ENCODE measurements at regions not wholly inside any gene's neighbourhood (a gene's known extent, or its start where the extent isn't known, plus 50 kb on each side); places are given as distances from the start of the nearest gene placed in this dataset.

GRCh38 chr20:17083738-17084137, 143.1 kb upstream of the PCSK2 start:
- WGBS: 69% methylated on average over 1 of the region's 1 CpG
- H3K4me1 ChIP-seq (ENCODE audit: insufficient read depth): no peaks in the 10 kb centered on the region
- DNase-seq (ENCODE audit: extremely low spot score): no peak
- H3K36me3 ChIP-seq (ENCODE audit: insufficient read depth): no peaks in the 10 kb centered on the region
- H3K4me3 ChIP-seq (ENCODE audit: low read depth, low read length): no peak overlapping the region
- H3K27ac ChIP-seq (ENCODE audit: low read depth): no peak overlapping the region

GRCh38 chr20:17084909-17085308, 141.9 kb upstream of the PCSK2 start:
- no peak for DNase-seq (ENCODE audit: extremely low spot score)
- H3K4me3 ChIP-seq (ENCODE audit: low read depth, low read length): no peak overlapping the region
- WGBS: 68% methylated on average over 3 of the region's 3 CpGs
- H3K36me3 ChIP-seq (ENCODE audit: insufficient read depth): no peaks in the 10 kb centered on the region
- no peaks in the 10 kb centered on the region for H3K4me1 ChIP-seq (ENCODE audit: insufficient read depth)
- H3K27ac ChIP-seq (ENCODE audit: low read depth): no peak overlapping the region

GRCh38 chr20:17093782-17094181, 133.1 kb upstream of the PCSK2 start:
- 71% methylated on average over 4 of the region's 4 CpGs for WGBS
- DNase-seq (ENCODE audit: extremely low spot score): no peak

GRCh38 chr20:17097603-17098002, 129.2 kb upstream of the PCSK2 start:
- Histone ChIP-seq H3K27ac (ENCODE audit: low read depth) (no peak overlapping the region), H3K4me3 (ENCODE audit: low read depth, low read length) (no peak overlapping the region), H3K36me3 (ENCODE audit: insufficient read depth) (no peaks in the 10 kb centered on the region), H3K4me1 (ENCODE audit: insufficient read depth) (no peaks in the 10 kb centered on the region)
- DNase-seq (ENCODE audit: extremely low spot score): no peak
- WGBS: 59% methylated on average over 4 of the region's 4 CpGs

More at GRCh38 chr20:17093782-17094181, 133.1 kb upstream of the PCSK2 start:
- no peaks in the 10 kb centered on the region for H3K4me1 ChIP-seq (ENCODE audit: insufficient read depth)
- H3K36me3 ChIP-seq (ENCODE audit: insufficient read depth): no peaks in the 10 kb centered on the region
- H3K27ac ChIP-seq (ENCODE audit: low read depth): no peak overlapping the region
- no peak overlapping the region for H3K4me3 ChIP-seq (ENCODE audit: low read depth, low read length)

- H3K4me1 ChIP-seq (ENCODE audit: insufficient read depth): no peaks in the 10 kb centered on the region
- no peak for DNase-seq (ENCODE audit: extremely low spot score)
- no peak overlapping the region for H3K27ac ChIP-seq (ENCODE audit: low read depth)
- no peak overlapping the region for H3K4me3 ChIP-seq (ENCODE audit: low read depth, low read length)
- WGBS: 70% methylated on average over 1 of the region's 1 CpG
- no peaks in the 10 kb centered on the region for H3K36me3 ChIP-seq (ENCODE audit: insufficient read depth)
These were observed 126.3 kb upstream of the PCSK2 start for GRCh38 chr20:17100506-17100905.

- DNase-seq (ENCODE audit: extremely low spot score): no peak
- no peaks in the 10 kb centered on the region for H3K4me1 ChIP-seq (ENCODE audit: insufficient read depth)
- 77% methylated on average over 6 of the region's 6 CpGs for WGBS
These were observed 119.7 kb upstream of the PCSK2 start for GRCh38 chr20:17107127-17107526.

GRCh38 chr20:17108896-17109295, 117.9 kb upstream of the PCSK2 start:
- H3K27ac ChIP-seq (ENCODE audit: low read depth): no peak overlapping the region
- H3K36me3 ChIP-seq (ENCODE audit: insufficient read depth): no peaks in the 10 kb centered on the region
- H3K4me1 ChIP-seq (ENCODE audit: insufficient read depth): no peaks in the 10 kb centered on the region
- WGBS: 52% methylated on average over 2 of the region's 2 CpGs
- no peak for DNase-seq (ENCODE audit: extremely low spot score)
- no peak overlapping the region for H3K4me3 ChIP-seq (ENCODE audit: low read depth, low read length)

More at GRCh38 chr20:17107127-17107526, 119.7 kb upstream of the PCSK2 start:
- no peak overlapping the region for H3K4me3 ChIP-seq (ENCODE audit: low read depth, low read length)
- no peaks in the 10 kb centered on the region for H3K36me3 ChIP-seq (ENCODE audit: insufficient read depth)
- no peak overlapping the region for H3K27ac ChIP-seq (ENCODE audit: low read depth)

GRCh38 chr20:17109307-17109706, 117.5 kb upstream of the PCSK2 start:
- Histone ChIP-seq H3K36me3 (ENCODE audit: insufficient read depth) (no peaks in the 10 kb centered on the region), H3K4me1 (ENCODE audit: insufficient read depth) (no peaks in the 10 kb centered on the region), H3K4me3 (ENCODE audit: low read depth, low read length) (no peak overlapping the region), H3K27ac (ENCODE audit: low read depth) (no peak overlapping the region)
- 57% methylated on average over 2 of the region's 2 CpGs for WGBS
- DNase-seq (ENCODE audit: extremely low spot score): no peak

- Histone ChIP-seq H3K27ac (ENCODE audit: low read depth) (no peak overlapping the region), H3K4me1 (ENCODE audit: insufficient read depth) (no peaks in the 10 kb centered on the region), H3K36me3 (ENCODE audit: insufficient read depth) (no peaks in the 10 kb centered on the region), H3K4me3 (ENCODE audit: low read depth, low read length) (no peak overlapping the region)
- WGBS: 85% methylated on average over 1 of the region's 1 CpG
- DNase-seq (ENCODE audit: extremely low spot score): no peak
These were observed 98.6 kb upstream of the PCSK2 start for GRCh38 chr20:17128206-17128605.

GRCh38 chr20:17129089-17129488, 97.8 kb upstream of the PCSK2 start:
- Histone ChIP-seq H3K27ac (ENCODE audit: low read depth) (no peak overlapping the region), H3K4me1 (ENCODE audit: insufficient read depth) (no peaks in the 10 kb centered on the region), H3K36me3 (ENCODE audit: insufficient read depth) (no peaks in the 10 kb centered on the region), H3K4me3 (ENCODE audit: low read depth, low read length) (no peak overlapping the region)
- no peak for DNase-seq (ENCODE audit: extremely low spot score)
- WGBS: 68% methylated on average over 5 of the region's 5 CpGs

GRCh38 chr20:17137692-17138091, 89.1 kb upstream of the PCSK2 start:
- H3K4me1 ChIP-seq (ENCODE audit: insufficient read depth): no peaks in the 10 kb centered on the region
- H3K4me3 ChIP-seq (ENCODE audit: low read depth, low read length): no peak overlapping the region
- H3K27ac ChIP-seq (ENCODE audit: low read depth): no peak overlapping the region
- DNase-seq (ENCODE audit: extremely low spot score): no peak
- no peaks in the 10 kb centered on the region for H3K36me3 ChIP-seq (ENCODE audit: insufficient read depth)
- 88% methylated on average over 3 of the region's 3 CpGs for WGBS

- Histone ChIP-seq H3K4me3 (ENCODE audit: low read depth, low read length) (no peak overlapping the region), H3K4me1 (ENCODE audit: insufficient read depth) (no peaks in the 10 kb centered on the region), H3K27ac (ENCODE audit: low read depth) (no peak overlapping the region), H3K36me3 (ENCODE audit: insufficient read depth) (no peaks in the 10 kb centered on the region)
- WGBS: 83% methylated on average over 5 of the region's 5 CpGs
- DNase-seq (ENCODE audit: extremely low spot score): no peak
These were observed 88.6 kb upstream of the PCSK2 start for GRCh38 chr20:17138237-17138636.

GRCh38 chr20:17140894-17141293, 85.9 kb upstream of the PCSK2 start:
- Histone ChIP-seq H3K36me3 (ENCODE audit: insufficient read depth) (no peaks in the 10 kb centered on the region), H3K27ac (ENCODE audit: low read depth) (no peak overlapping the region), H3K4me3 (ENCODE audit: low read depth, low read length) (no peak overlapping the region), H3K4me1 (ENCODE audit: insufficient read depth) (no peaks in the 10 kb centered on the region)
- WGBS: 83% methylated on average over 3 of the region's 3 CpGs
- no peak for DNase-seq (ENCODE audit: extremely low spot score)

GRCh38 chr20:17141568-17141967, 85.3 kb upstream of the PCSK2 start:
- no peaks in the 10 kb centered on the region for H3K4me1 ChIP-seq (ENCODE audit: insufficient read depth)
- 78% methylated on average over 4 of the region's 4 CpGs for WGBS
- no peak overlapping the region for H3K27ac ChIP-seq (ENCODE audit: low read depth)
- no peaks in the 10 kb centered on the region for H3K36me3 ChIP-seq (ENCODE audit: insufficient read depth)
- DNase-seq (ENCODE audit: extremely low spot score): no peak
- H3K4me3 ChIP-seq (ENCODE audit: low read depth, low read length): no peak overlapping the region

- Histone ChIP-seq H3K4me3 (ENCODE audit: low read depth, low read length) (no peak overlapping the region), H3K36me3 (ENCODE audit: insufficient read depth) (no peaks in the 10 kb centered on the region), H3K4me1 (ENCODE audit: insufficient read depth) (no peaks in the 10 kb centered on the region), H3K27ac (ENCODE audit: low read depth) (no peak overlapping the region)
- no peak for DNase-seq (ENCODE audit: extremely low spot score)
- 51% methylated on average over 3 of the region's 3 CpGs for WGBS
These were observed 84.2 kb upstream of the PCSK2 start for GRCh38 chr20:17142666-17143065.
